ENCODE measurements at regions not wholly inside any gene's neighbourhood (a gene's known extent, or its start where the extent isn't known, plus 50 kb on each side); places are given as distances from the start of the nearest gene placed in this dataset.
"Not testable (repeated sequence)": the region's sequence is repeated elsewhere in the genome, so short reads cannot be mapped to it uniquely, and the experiment has no call there.

DNA sequence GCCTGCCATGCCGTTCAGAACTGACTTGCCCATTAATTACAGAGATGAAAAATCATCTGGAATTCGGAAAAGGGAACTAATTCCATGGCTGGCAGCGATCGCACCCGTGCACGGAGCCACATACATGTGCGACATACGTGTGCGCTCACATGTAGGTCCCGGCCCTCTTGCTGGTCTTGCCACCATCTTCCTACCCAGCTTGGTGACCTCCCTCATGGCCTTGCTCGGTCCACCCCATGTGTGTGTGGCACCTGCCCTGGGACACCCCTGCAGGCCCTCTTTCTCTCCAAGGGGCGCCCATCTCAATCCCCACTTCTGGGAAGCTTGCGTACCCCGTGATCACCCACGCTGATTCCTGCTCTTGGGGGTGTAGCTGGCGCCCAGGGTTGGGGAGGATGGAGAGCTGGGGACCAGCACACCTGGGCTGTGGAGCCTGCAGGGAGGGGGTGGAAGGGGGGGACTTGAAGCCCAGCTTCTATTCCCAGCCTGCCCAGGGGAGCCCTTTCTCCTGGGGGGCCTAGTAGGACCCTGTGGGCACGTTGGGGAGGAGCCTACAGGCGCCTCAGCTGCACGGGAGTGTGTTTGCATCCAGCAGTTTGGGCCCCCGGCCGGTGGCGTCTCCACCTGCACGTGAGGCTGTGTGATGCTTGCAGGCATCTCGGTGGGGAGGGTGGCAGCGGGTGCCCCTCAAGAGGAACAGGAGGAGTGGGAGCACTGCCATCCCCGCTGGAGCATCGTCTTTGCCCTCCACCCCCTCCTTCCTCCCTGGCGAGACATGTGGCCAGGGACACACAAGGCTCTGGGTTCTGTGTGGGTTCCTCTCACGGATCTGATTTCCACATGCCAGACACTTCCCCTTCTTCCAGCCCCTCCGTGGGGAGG is 112.6 kb downstream of the CRLF3 start:
- intact Hi-C loops (cut with micrococcal nuclease); H2AFZ ChIP-seq (ENCODE audit: insufficient read depth, low read depth, low read length, poor library complexity, severe bottlenecking); H3K4me2 ChIP-seq (replicated peaks; ENCODE audit: low read depth, low read length, poor library complexity, severe bottlenecking); H3K9me3 Mint-ChIP-seq (ENCODE audit: insufficient read depth); DNase-seq; H3K9me3 ChIP-seq (ENCODE audit: control extremely low read depth in 1 of 3, control insufficient read depth in 2 of 3, insufficient read depth in 1 of 3, low read length in 2 of 3); ATAC-seq (ENCODE audit: low read depth); H3K4me3 ChIP-seq (ENCODE audit: control extremely low read depth in 1 of 5, extremely low read depth in 1 of 5, insufficient read depth in 1 of 5, low read depth in 2 of 5, low read length in 4 of 5); H3K27me3 Mint-ChIP-seq; H3K27ac Mint-ChIP-seq; H3K9ac ChIP-seq (ENCODE audit: low read length); H4K20me1 ChIP-seq (ENCODE audit: control insufficient read depth, insufficient read depth, low read length, poor library complexity, severe bottlenecking); POLR2A ChIA-PET; H3K27ac ChIP-seq (ENCODE audit: low read length in 2 of 2); H3K79me2 ChIP-seq (ENCODE audit: control insufficient read depth, insufficient read depth, low read length); H3K36me3 ChIP-seq (replicated peaks in 1 of 2; ENCODE audit: control extremely low read depth in 1 of 2, control insufficient read depth in 1 of 2, extremely low read depth in 1 of 2, insufficient read depth in 2 of 2, low read length in 1 of 2): not testable (repeated sequence)
- H3K4me1 Mint-ChIP-seq = peaks cover 34% of the 10 kb centered on the region
- peak overlapping the region; percentile 81 for H3K4me3 Mint-ChIP-seq
- Histone ChIP-seq H3K4me1 (ENCODE audit: control insufficient read depth in 2 of 2, insufficient read depth in 2 of 2, low read length in 2 of 2) (peaks cover 8 to 14% of the 10 kb centered on the region in 2 donors), H3K27me3 (replicated peaks in 1 of 4; ENCODE audit: control extremely low read depth in 1 of 4, control insufficient read depth in 3 of 4, insufficient read depth in 4 of 4, low read length in 3 of 4) (peaks cover 0 to 11% (median 5%) of the 10 kb centered on the region in 4 experiments)
- WGBS (ENCODE audit: insufficient coverage) = 44% methylated on average over 22 of the region's 30 CpGs
- CTCF ChIA-PET = interaction anchor here (0.6 kb wide), 1 partner anchor 13 kb away, joined by 3 read pairs; no protein-coding TSS in a partner anchor

- H3K4me2 ChIP-seq (replicated peaks; ENCODE audit: low read depth, low read length, poor library complexity, severe bottlenecking); H3K9ac ChIP-seq (ENCODE audit: low read length); CTCF ChIA-PET: not testable (repeated sequence)
Measured at GRCh38 chr17:30711176-30711575, 113.3 kb downstream of the CRLF3 start.

GRCh38 chr17:30710276-30711088 is 114.0 kb downstream of the CRLF3 start:
- H3K27ac ChIP-seq (ENCODE audit: low read length in 2 of 2); H3K9me3 ChIP-seq (ENCODE audit: control extremely low read depth in 1 of 3, control insufficient read depth in 2 of 3, insufficient read depth in 1 of 3, low read length in 2 of 3); ATAC-seq (ENCODE audit: low read depth); H3K36me3 ChIP-seq (replicated peaks in 1 of 2; ENCODE audit: control extremely low read depth in 1 of 2, control insufficient read depth in 1 of 2, extremely low read depth in 1 of 2, insufficient read depth in 2 of 2, low read length in 1 of 2); CTCF ChIA-PET; H3K79me2 ChIP-seq (ENCODE audit: control insufficient read depth, insufficient read depth, low read length); H3K9me3 Mint-ChIP-seq (ENCODE audit: insufficient read depth); intact Hi-C loops (cut with micrococcal nuclease); DNase-seq; H4K20me1 ChIP-seq (ENCODE audit: control insufficient read depth, insufficient read depth, low read length, poor library complexity, severe bottlenecking): not testable (repeated sequence)
- Mint-ChIP-seq H3K4me1 (peaks cover 46% of the 10 kb centered on the region), H3K27ac (peak overlapping the region; percentile 77), H3K4me3 (peak overlapping the region; percentile 81), H3K27me3 (peaks cover 17% of the 10 kb centered on the region)
- Histone ChIP-seq H3K4me3 (ENCODE audit: control extremely low read depth in 1 of 5, extremely low read depth in 1 of 5, insufficient read depth in 1 of 5, low read depth in 2 of 5, low read length in 4 of 5) (peak overlapping the region in 4 of 5 experiments; percentile 22 to 87 (median 50)), H2AFZ (ENCODE audit: insufficient read depth, low read depth, low read length, poor library complexity, severe bottlenecking) (peak overlapping the region; percentile 51), H3K9ac (ENCODE audit: low read length) (peak overlapping the region; percentile 52), H3K27me3 (replicated peaks in 1 of 4; ENCODE audit: control extremely low read depth in 1 of 4, control insufficient read depth in 3 of 4, insufficient read depth in 4 of 4, low read length in 3 of 4) (peaks cover 0 to 13% (median 5%) of the 10 kb centered on the region in 4 experiments), H3K4me1 (ENCODE audit: control insufficient read depth in 2 of 2, insufficient read depth in 2 of 2, low read length in 2 of 2) (peaks cover 10 to 22% of the 10 kb centered on the region in 2 donors), H3K4me2 (replicated peaks; ENCODE audit: low read depth, low read length, poor library complexity, severe bottlenecking) (peak overlapping the region; percentile 69)
- WGBS (ENCODE audit: insufficient coverage) = 4% methylated on average over 9 of the region's 31 CpGs
- POLR2A ChIA-PET = interaction anchor here (0.7 kb wide), 1 partner anchor 110 kb away, joined by 3 read pairs; no protein-coding TSS in a partner anchor

More at GRCh38 chr17:30711176-30711575, 113.3 kb downstream of the CRLF3 start:
- H3K36me3 ChIP-seq (replicated peaks in 1 of 2; ENCODE audit: control extremely low read depth in 1 of 2, control insufficient read depth in 1 of 2, extremely low read depth in 1 of 2, insufficient read depth in 2 of 2, low read length in 1 of 2); ATAC-seq (ENCODE audit: low read depth); H3K9me3 ChIP-seq (ENCODE audit: control extremely low read depth in 1 of 3, control insufficient read depth in 2 of 3, insufficient read depth in 1 of 3, low read length in 2 of 3); intact Hi-C loops (cut with micrococcal nuclease); H3K9me3 Mint-ChIP-seq (ENCODE audit: insufficient read depth); H2AFZ ChIP-seq (ENCODE audit: insufficient read depth, low read depth, low read length, poor library complexity, severe bottlenecking); H3K27ac ChIP-seq (ENCODE audit: low read length in 2 of 2); DNase-seq; H3K79me2 ChIP-seq (ENCODE audit: control insufficient read depth, insufficient read depth, low read length); H3K4me3 ChIP-seq (ENCODE audit: control extremely low read depth in 1 of 5, extremely low read depth in 1 of 5, insufficient read depth in 1 of 5, low read depth in 2 of 5, low read length in 4 of 5); H4K20me1 ChIP-seq (ENCODE audit: control insufficient read depth, insufficient read depth, low read length, poor library complexity, severe bottlenecking); POLR2A ChIA-PET: not testable (repeated sequence)
- Histone ChIP-seq H3K27me3 (replicated peaks in 1 of 4; ENCODE audit: control extremely low read depth in 1 of 4, control insufficient read depth in 3 of 4, insufficient read depth in 4 of 4, low read length in 3 of 4) (peaks cover 0 to 11% (median 5%) of the 10 kb centered on the region in 4 experiments), H3K4me1 (ENCODE audit: control insufficient read depth in 2 of 2, insufficient read depth in 2 of 2, low read length in 2 of 2) (peaks cover 10 to 21% of the 10 kb centered on the region in 2 donors)
- WGBS (ENCODE audit: insufficient coverage) = 98% methylated on average over 6 of the region's 8 CpGs
- H3K4me1 Mint-ChIP-seq = peaks cover 41% of the 10 kb centered on the region
- H3K4me3 Mint-ChIP-seq = peak overlapping the region; percentile 81
- H3K27ac Mint-ChIP-seq = peak overlapping the region; percentile 22
- peaks cover 12% of the 10 kb centered on the region for H3K27me3 Mint-ChIP-seq
